ENCODE measurements at regions not wholly inside any gene's neighbourhood (a gene's known extent, or its start where the extent isn't known, plus 50 kb on each side); places are given as distances from the start of the nearest gene placed in this dataset.
A peak's percentile ranks its signal among the peaks of the same experiment; 100 is the strongest.
"Not testable (repeated sequence)": the region's sequence is repeated elsewhere in the genome, so short reads cannot be mapped to it uniquely, and the experiment has no call there.

DNA sequence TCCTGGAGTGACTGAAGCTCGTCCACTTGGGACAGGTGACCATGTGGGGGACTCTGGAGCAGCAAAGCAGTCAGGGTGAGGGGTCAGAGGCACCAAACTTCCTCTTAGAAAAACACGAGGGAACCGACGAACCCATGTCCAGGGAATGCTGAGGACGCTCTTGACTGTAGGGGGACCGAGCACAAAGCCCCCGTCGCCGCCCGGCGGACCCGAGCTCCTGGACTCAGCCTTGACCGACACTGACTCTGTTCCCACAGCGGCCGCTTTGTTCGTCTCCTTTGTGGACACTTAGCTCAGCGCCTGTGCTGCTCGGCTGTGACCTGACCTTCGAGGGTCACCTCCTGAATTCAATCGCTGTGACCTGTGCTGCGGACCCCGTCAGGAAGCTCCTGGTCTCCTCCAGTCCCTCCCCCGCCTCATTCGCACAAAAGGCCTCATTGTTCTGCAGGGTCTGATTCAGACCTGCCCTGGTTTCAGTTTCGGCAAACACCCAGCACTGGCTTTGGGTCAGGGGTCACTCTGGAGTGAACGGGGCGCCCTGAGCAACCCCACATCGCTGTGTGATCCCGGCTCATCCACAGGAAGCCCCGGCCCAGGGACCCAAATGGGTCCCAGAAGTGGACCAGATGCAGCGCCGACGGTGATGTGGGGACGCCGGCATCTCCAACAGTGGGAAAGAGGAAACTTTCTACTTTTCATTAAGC is 454.8 kb downstream of the PREX1 start (continued):
- peak; percentile 65 for TF ChIP-seq ELF4 (CRISPR knock-in tag; IDR thresholded peaks at IDR 0.05; ENCODE audit: borderline replicate concordance)
- TF ChIP-seq FOSL1 (CRISPR knock-in tag; IDR thresholded peaks at IDR 0.05; ENCODE audit: borderline replicate concordance): peak; percentile 60; the same call in 1 of the 2 replicates
- peak; percentile 39; the same call in 1 of the 2 replicates for TF ChIP-seq ZFX (CRISPR knock-in tag; IDR thresholded peaks at IDR 0.05; ENCODE audit: low read depth)
- peak; percentile 82 for TF ChIP-seq JUND (CRISPR knock-in tag; IDR thresholded peaks at IDR 0.05)
- TF ChIP-seq, protein P1, sequence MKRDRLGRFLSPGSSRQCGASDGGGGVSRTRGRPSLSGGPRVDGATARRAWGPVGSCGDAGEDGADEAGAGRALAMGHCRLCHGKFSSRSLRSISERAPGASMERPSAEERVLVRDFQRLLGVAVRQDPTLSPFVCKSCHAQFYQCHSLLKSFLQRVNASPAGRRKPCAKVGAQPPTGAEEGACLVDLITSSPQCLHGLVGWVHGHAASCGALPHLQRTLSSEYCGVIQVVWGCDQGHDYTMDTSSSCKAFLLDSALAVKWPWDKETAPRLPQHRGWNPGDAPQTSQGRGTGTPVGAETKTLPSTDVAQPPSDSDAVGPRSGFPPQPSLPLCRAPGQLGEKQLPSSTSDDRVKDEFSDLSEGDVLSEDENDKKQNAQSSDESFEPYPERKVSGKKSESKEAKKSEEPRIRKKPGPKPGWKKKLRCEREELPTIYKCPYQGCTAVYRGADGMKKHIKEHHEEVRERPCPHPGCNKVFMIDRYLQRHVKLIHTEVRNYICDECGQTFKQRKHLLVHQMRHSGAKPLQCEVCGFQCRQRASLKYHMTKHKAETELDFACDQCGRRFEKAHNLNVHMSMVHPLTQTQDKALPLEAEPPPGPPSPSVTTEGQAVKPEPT (CRISPR knock-in tag; IDR thresholded peaks at IDR 0.05; ENCODE audit: low read depth): 0 out of 2 replicates have a peak, but pooled peaks have one; percentile 61
- TF ChIP-seq EED (CRISPR knock-in tag; IDR thresholded peaks at IDR 0.05): peak; percentile 66; the same call in 1 of the 2 replicates
- TF ChIP-seq GABPA (IDR thresholded peaks at IDR 0.05; ENCODE audit: low read depth, low read length): not testable (repeated sequence)
- peak; percentile 51 for TF ChIP-seq GABPA (CRISPR knock-in tag; IDR thresholded peaks at IDR 0.05; ENCODE audit: low read depth)
- TF ChIP-seq CBX1 (IDR thresholded peaks at IDR 0.05; ENCODE audit: low read depth): peak; percentile 83
- TF ChIP-seq RCOR2 (CRISPR knock-in tag; IDR thresholded peaks at IDR 0.05): peak; percentile 91
- TF ChIP-seq, protein P2, sequence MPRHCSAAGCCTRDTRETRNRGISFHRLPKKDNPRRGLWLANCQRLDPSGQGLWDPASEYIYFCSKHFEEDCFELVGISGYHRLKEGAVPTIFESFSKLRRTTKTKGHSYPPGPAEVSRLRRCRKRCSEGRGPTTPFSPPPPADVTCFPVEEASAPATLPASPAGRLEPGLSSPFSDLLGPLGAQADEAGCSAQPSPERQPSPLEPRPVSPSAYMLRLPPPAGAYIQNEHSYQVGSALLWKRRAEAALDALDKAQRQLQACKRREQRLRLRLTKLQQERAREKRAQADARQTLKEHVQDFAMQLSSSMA (CRISPR knock-in tag; IDR thresholded peaks at IDR 0.05): peak; percentile 79; the same call in 1 of the 2 replicates
- peak; percentile 96 for TF ChIP-seq NR2C2 (CRISPR knock-in tag; IDR thresholded peaks at IDR 0.05; ENCODE audit: borderline replicate concordance)
- peak; percentile 20; the same call in 1 of the 2 replicates for TF ChIP-seq ZNF724P (CRISPR knock-in tag; IDR thresholded peaks at IDR 0.05; ENCODE audit: borderline replicate concordance)
- peak; percentile 68 for TF ChIP-seq ELF1 (CRISPR knock-in tag; IDR thresholded peaks at IDR 0.05)
- TF ChIP-seq ISL2 (CRISPR knock-in tag; IDR thresholded peaks at IDR 0.05): peak; percentile 97
- TF ChIP-seq ZNF713 (CRISPR knock-in tag; IDR thresholded peaks at IDR 0.05): peak; percentile 46; the same call in 1 of the 2 replicates
- peak; percentile 92 for TF ChIP-seq GFI1 (CRISPR knock-in tag; IDR thresholded peaks at IDR 0.05; ENCODE audit: borderline replicate concordance)
- peak; percentile 78; the same call in 1 of the 2 replicates for TF ChIP-seq ZNF547 (CRISPR knock-in tag; IDR thresholded peaks at IDR 0.05)
- TF ChIP-seq ZSCAN31 (CRISPR knock-in tag; IDR thresholded peaks at IDR 0.05; ENCODE audit: low read depth): peak; percentile 87
- TF ChIP-seq, protein P3, sequence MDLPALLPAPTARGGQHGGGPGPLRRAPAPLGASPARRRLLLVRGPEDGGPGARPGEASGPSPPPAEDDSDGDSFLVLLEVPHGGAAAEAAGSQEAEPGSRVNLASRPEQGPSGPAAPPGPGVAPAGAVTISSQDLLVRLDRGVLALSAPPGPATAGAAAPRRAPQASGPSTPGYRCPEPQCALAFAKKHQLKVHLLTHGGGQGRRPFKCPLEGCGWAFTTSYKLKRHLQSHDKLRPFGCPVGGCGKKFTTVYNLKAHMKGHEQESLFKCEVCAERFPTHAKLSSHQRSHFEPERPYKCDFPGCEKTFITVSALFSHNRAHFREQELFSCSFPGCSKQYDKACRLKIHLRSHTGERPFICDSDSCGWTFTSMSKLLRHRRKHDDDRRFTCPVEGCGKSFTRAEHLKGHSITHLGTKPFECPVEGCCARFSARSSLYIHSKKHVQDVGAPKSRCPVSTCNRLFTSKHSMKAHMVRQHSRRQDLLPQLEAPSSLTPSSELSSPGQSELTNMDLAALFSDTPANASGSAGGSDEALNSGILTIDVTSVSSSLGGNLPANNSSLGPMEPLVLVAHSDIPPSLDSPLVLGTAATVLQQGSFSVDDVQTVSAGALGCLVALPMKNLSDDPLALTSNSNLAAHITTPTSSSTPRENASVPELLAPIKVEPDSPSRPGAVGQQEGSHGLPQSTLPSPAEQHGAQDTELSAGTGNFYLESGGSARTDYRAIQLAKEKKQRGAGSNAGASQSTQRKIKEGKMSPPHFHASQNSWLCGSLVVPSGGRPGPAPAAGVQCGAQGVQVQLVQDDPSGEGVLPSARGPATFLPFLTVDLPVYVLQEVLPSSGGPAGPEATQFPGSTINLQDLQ (CRISPR knock-in tag; IDR thresholded peaks at IDR 0.05): peak; percentile 86; the same call in 1 of the 2 replicates
